ENCODE measurements at regions not wholly inside any gene's neighbourhood (a gene's known extent, or its start where the extent isn't known, plus 50 kb on each side); places are given as distances from the start of the nearest gene placed in this dataset.

GRCh38 chr6:43897571-43898302 lies 127.7 kb downstream of the VEGFA start:
- intact Hi-C loops (cut with micrococcal nuclease), result no loop called here
- no peak overlapping the region for H3K27ac ChIP-seq (ENCODE audit: insufficient read depth, low read depth, low read length)
- H3K4me1 ChIP-seq (ENCODE audit: control insufficient read depth, extremely low read depth, insufficient read depth, low read length), result no peaks in the 10 kb centered on the region
- H2AFZ ChIP-seq (ENCODE audit: low read depth, low read length), result no peak overlapping the region
- H3K4me3 ChIP-seq (replicated peaks in 1 of 3; ENCODE audit: insufficient read depth in 1 of 3, low read depth in 1 of 3, low read length in 3 of 3), result no peak overlapping the region
- peaks cover 6 to 13% of the 10 kb centered on the region in 2 experiments for H3K27me3 ChIP-seq (ENCODE audit: control insufficient read depth in 2 of 2, insufficient read depth in 2 of 2, low read length in 2 of 2)
- H3K4me2 ChIP-seq (ENCODE audit: insufficient read depth, low read length), result no peak overlapping the region
- POLR2A ChIA-PET, result no interaction called here
- no peaks in the 10 kb centered on the region for H4K20me1 ChIP-seq (replicated peaks; ENCODE audit: control insufficient read depth, extremely low read depth, insufficient read depth, low read length)
- DNase-seq (ENCODE audit: low read depth, low spot score) (no peak), FAIRE-seq (no peak)
- no peak for TF ChIP-seq MYC (IDR thresholded peaks at IDR 0.05; ENCODE audit: low read depth, low read length)
- no peak for TF ChIP-seq JUN (IDR thresholded peaks at IDR 0.05; ENCODE audit: borderline replicate concordance, insufficient read depth, insufficient read length, low read depth)
- TF ChIP-seq POLR2A (IDR thresholded peaks at IDR 0.05; ENCODE audit: low read depth, low read length), result no peak
- TF ChIP-seq MAX (IDR thresholded peaks at IDR 0.05; ENCODE audit: insufficient read depth, insufficient read length), result no peak
- TF ChIP-seq GATA2 (IDR thresholded peaks at IDR 0.05; ENCODE audit: insufficient read depth, insufficient read length, low read depth, low read length), result no peak
- TF ChIP-seq EZH2 (IDR thresholded peaks at IDR 0.05; ENCODE audit: borderline replicate concordance, low read depth, low read length, severe bottlenecking), result no peak
- no peak for TF ChIP-seq POLR2AphosphoS5 (IDR thresholded peaks at IDR 0.05; ENCODE audit: insufficient read depth, low read depth, low read length)
- TF ChIP-seq FOS (IDR thresholded peaks at IDR 0.05; ENCODE audit: borderline replicate concordance, insufficient read depth, low read length), result no peak
- TF ChIP-seq CTCF (IDR thresholded peaks at IDR 0.05; ENCODE audit: extremely low read depth in 1 of 2, insufficient read depth in 1 of 2, low read depth in 1 of 2, low read length in 2 of 2), result no peak
- no TSS peak for BruUV-seq (replicated peaks)
- H3K79me2 ChIP-seq (ENCODE audit: control insufficient read depth, insufficient read depth, low read length), result no peaks in the 10 kb centered on the region
- CTCF ChIA-PET, result interaction anchor here (0.9 to 1.5 kb wide), 3 partner anchors 12 to 177 kb away, joined by 3 to 4 read pairs (median 3); no protein-coding TSS in a partner anchor
- no peak overlapping the region for H3K9ac ChIP-seq (replicated peaks; ENCODE audit: extremely low read depth, insufficient read depth, low read length)
- no peaks in the 10 kb centered on the region for H3K9me1 ChIP-seq (replicated peaks; ENCODE audit: control insufficient read depth, extremely low read depth, insufficient read depth, low read length)
- H3K9me3 ChIP-seq (replicated peaks; ENCODE audit: control insufficient read depth, insufficient read depth, low read length), result no peaks in the 10 kb centered on the region
- dilution Hi-C loops (cut with MboI; ENCODE audit: extremely low pct_ligation_motif_present, low sequenced_read_pairs), result no loop called here
- H3K36me3 ChIP-seq (ENCODE audit: control insufficient read depth in 2 of 2, extremely low read depth in 1 of 2, insufficient read depth in 2 of 2, low read length in 2 of 2), result no peaks in the 10 kb centered on the region

Data from endothelial cell of umbilical vein (primary cell).